ENCODE measurements at regions not wholly inside any gene's neighbourhood (a gene's known extent, or its start where the extent isn't known, plus 50 kb on each side); places are given as distances from the start of the nearest gene placed in this dataset.

GRCh38 chr13:26942184-26942583 is 181.6 kb upstream of the GPR12 start:
- no peak for ATAC-seq

DNA sequence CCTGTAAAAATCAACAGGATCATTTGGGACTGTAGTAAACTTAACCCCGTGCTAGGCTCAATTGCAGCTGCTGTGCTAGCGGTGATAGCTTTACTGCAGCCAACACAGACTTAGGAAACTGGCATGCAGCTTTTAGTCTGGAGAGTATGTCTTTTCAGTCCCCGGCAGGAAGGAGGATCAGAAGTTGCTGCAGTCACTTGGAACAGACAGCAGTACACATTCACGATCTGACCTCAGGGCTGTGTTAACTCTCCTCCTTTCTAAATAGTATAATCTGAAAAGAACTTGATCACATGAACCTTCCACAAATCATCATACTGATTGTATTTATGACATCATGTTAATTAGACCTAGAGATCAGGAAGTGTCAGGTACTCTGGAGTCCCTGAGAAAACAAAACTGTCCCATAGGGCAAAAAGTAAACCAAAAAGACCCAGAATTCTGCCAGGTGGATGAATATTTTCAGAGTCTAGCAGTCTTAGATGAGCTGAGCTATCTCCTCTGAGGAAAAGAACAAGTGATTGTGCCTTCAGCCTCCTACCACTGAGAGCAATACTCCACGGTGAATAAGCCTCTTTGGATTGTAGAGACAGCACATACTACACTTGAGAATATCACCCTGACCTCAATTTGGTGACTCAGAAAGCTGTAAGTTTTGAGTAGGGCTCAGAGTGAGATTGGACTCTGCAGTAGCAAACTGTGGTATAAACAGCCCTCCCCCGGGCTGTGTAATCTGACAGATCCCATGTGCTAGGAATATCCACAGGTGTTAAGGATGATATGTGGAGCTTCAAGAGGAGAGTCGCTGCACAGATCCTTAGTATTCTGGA is 181.0 kb upstream of the GPR12 start:
- DNase-seq (ENCODE audit: low spot score): no peak
- ATAC-seq: no peak

More at GRCh38 chr13:26942184-26942583, 181.6 kb upstream of the GPR12 start:
- no peak for DNase-seq (ENCODE audit: low spot score)

DNA sequence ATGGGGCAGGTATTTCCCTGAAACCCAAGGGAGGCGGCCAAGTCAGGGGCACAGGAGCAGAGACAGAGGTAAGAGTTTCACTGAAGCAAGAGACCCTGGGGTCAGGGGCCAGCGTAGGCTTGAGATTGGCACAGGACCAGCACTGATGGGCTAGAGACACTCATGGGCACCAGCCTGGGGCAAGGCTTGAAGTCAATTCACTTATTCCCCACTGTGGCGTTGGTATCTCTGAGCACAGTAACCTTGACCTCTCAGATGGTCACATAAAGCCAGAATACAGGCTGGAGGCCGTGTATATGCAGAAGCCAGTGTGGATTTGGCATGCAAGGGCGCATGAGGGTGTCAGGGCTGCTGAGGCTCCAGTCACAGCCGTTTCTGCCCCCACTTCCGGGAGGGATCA is 173.5 kb upstream of the GPR12 start:
- ATAC-seq (no peak), DNase-seq (ENCODE audit: low spot score) (no peak)

DNA sequence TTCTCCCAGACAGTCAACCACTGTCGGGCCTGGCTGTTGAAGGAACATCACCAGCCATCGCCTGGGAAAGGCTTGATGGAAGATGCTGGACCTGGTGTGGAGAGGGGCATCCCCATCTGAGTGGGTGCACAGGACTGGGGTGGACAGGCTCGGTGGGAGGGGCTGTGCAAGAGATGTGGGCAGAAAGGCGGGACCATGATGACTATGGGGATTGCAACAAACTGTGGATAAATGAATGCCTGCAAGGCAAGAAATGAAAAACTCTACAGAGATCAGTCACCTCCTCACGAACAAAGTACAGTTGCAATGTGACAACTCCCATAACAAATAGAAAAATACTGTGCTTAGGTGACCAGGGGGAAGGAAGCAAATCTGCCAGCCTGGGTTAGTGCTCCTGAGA is 171.9 kb upstream of the GPR12 start:
- DNase-seq (ENCODE audit: low spot score) (no peak), ATAC-seq (no peak)

DNA sequence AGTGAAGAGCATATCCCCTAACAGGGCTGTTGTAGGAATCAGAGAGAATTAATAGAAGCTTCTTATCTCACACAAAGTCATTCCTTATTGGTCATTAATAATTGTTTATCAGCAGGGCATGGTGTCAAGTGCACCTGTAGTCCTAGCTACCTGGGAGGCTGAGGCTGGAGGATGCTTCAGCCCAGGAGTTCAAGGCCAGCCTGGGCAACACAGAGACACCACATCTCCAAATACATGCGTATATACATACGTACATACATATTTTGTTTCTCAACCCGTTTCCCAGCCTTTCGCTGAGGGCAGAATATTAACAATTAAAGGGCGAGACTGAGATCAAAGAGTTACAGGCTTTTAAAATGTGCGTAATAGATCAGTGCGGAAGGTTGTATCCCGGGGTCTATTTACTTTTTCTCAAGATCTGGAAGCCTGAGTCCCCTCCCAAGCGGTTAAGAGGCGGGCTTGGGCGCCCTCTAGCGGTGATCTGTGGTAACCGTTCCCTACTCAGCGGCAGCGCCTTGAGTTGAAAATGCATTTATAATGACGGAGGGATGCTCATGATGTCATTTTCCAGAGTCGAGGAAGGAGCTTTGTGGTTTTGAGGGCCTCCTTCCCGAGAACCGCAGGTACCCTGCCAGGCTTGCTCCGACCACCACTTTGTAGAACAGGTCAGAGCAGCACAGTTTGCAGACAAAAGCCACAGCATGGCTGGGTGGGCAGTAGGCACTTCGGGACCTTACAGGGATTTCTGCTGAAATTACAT is 169.6 kb upstream of the GPR12 start:
- ATAC-seq: peak; percentile 94

GRCh38 chr13:26927511-26927910 is 166.9 kb upstream of the GPR12 start:
- ATAC-seq: no peak

More for the DNA sequence above, 169.6 kb upstream of the GPR12 start:
- peak; percentile 61 for DNase-seq (ENCODE audit: low spot score)

DNA sequence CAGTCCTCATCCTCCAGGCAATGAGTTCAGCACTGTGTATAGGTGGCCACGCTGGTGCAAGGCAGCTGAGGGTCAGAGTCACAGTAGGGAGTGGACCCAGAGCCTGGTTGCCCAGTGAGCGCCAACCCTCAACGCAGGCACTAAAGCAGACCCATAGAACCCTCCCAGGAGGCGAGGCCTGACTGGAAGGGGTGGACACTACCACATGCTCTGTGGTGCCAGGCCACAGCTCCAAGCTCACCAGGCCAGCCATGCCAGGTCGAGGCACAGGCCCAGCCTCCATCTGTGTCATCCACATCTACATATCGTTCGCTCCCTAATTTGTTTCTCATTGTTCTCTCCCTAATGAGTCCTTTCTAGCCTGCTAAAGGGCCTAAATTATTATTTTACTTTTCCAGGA is 165.8 kb upstream of the GPR12 start:
- DNase-seq (ENCODE audit: low spot score) (no peak), ATAC-seq (no peak)

More at GRCh38 chr13:26927511-26927910, 166.9 kb upstream of the GPR12 start:
- DNase-seq (ENCODE audit: low spot score): no peak

DNA sequence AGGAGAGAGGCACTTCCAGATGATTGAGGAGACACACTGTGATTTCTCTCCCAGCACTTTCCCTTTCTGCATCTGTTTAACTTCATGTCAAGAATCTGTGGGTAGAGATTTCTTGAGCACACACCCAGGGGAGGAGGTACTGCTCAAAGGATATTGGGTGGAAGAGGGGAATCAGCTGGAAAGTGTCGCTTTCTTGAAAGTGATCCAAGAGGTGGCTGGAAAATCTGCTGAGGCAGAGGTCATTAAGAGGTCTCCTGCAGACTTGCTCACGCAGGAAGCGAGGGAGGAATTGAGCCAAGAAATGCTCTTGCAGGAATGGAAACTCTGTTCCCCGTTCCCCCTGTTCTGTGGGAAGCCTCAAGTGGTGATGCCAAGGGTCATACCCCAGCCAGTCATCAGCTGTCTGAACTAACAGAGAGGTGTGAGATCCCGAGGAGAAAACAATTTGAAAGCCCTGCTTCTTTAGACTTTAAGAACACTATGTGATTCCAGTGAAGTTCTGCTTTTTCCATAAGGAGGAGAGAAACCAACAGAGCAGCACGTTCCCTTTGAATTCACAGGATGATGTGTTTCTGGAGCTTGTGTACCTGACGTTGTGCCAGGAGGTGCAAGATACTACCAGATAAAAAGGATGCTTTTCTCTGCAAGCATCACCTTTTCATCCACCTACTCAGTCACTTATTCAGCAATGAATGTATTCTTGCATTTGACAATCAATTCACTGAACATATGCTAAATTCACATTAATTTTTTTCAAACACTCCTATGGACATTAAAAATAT is 163.4 kb upstream of the GPR12 start:
- no peak for DNase-seq (ENCODE audit: low spot score)
- ATAC-seq: peak; percentile 24

- ATAC-seq (no peak), DNase-seq (ENCODE audit: low spot score) (no peak)
Measured at GRCh38 chr13:26921918-26922317, 161.3 kb upstream of the GPR12 start.

DNA sequence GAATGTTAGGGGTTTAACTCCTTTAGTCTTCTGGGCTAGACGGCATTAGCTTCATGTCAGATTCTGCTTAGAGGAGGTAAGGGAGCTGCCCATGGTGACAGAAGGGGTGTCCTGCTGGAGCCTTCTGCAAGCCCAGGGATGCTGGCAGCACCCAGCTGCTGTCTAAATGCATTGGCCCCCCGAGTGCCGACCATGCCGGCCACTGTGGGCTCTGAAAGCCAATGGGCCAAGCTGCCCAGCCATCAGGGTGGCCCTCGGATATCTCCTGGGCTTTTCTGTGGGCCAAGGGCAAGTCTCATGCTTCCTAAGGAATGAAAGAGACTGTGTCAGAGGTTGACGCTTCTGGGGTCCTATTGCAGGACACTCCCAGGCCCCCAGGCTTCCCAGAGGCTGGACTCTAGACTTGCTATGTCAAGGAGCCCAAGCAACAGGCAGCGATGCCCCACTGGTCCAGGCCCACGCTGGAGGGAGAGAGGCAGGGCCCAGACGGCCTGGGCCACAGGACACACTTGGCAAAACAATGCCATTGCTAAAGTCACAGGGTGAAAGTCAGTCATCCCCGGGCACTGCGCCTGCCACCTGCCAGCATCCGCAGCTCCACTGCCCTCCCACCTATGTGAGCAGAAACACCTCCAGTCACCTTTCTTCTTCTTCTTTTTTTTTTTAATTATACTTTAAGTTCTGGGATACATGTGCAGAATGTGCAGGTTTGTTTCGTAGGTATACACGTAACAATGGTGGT is 160.2 kb upstream of the GPR12 start:
- DNase-seq (ENCODE audit: low spot score) (no peak), ATAC-seq (no peak)

DNA sequence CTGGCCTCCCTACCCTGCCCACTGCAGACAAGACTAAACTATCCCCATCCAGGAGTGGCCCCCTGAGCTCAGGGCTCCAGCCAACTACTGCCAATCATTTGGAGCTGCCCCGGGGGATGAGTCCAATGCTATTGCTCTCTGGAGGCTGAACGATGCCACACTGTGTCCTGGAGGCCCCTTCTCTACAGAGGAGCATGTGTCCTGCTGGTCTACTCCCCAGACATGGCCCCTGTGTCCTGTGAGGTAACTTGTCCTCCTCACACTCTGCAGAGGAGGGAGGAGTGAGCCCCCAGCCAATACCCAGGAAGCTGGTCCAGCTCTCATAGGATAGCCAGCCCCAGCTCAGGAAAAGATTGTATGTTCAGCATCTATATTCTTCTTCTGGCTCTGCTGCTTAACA is 159.1 kb upstream of the GPR12 start:
- ATAC-seq (no peak), DNase-seq (ENCODE audit: low spot score) (no peak)

- DNase-seq (ENCODE audit: low spot score): no peak
- no peak for ATAC-seq
Measured at GRCh38 chr13:26919311-26919710, 158.7 kb upstream of the GPR12 start.

- DNase-seq (ENCODE audit: low spot score): no peak
- ATAC-seq: no peak
Measured at GRCh38 chr13:26914624-26915023, 154.0 kb upstream of the GPR12 start.

GRCh38 chr13:26914148-26914547 is 153.6 kb upstream of the GPR12 start:
- ATAC-seq (no peak), DNase-seq (ENCODE audit: low spot score) (no peak)

DNA sequence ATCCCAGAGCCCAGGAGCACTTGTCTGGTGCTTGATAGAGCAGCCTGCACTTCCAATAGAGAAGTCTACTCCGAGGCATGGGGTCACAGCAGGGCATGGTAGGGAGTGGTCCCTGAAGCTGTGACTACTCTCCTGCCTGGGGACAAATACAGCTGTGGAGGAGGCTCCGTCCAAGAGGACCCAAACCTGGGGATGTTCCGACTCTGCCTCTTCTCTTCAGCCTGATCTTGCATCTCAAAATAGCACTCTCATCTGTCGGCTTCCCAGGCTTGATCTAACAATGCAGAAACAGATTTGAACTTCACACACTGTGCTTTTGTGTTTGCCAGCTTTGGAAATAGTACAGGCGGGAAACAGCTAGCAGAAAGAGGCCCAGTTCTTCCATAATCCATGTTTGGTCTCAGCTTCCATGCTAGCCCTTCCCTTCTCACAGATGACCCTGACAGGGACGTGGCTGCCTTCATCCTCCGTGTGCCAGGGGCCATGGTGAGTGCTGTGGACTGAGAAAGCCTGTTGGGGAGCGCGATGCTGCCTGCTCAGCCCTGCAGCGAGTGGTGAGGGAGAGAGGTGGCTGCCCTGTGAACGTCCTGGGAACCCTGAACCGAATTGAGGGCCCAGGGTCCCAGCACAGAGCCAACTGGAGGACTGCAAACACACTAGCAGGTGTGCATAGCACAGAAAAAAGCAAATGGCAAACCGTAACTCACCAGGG is 150.3 kb upstream of the GPR12 start:
- DNase-seq (ENCODE audit: low spot score) (no peak), ATAC-seq (no peak)

- ATAC-seq (no peak), DNase-seq (ENCODE audit: low spot score) (no peak)
Measured at GRCh38 chr13:26909477-26909876, 148.9 kb upstream of the GPR12 start.

GRCh38 chr13:26908126-26908525 is 147.5 kb upstream of the GPR12 start:
- no peak for DNase-seq (ENCODE audit: low spot score)
- no peak for ATAC-seq

DNA sequence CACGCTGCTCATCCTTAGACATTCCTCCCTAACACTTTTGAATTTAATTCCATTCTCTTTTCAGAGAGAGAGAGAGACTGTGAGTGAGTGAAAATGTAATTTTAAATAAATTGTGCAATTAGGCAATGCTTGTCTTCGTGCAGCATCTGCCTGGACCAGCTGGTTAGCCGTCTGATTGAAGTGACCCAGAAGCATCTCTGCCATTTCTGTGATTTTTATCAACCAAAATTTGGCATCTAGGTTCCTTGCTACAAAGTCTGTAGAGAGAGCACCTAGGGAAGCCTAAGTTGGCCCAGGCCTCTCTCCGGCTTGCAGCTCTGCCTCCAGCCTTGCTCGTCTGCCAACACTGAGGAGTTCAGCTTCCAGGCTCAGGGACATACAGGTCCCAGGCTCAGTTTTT is 138.6 kb upstream of the GPR12 start:
- no peak for ATAC-seq
- DNase-seq (ENCODE audit: low spot score): no peak

DNA sequence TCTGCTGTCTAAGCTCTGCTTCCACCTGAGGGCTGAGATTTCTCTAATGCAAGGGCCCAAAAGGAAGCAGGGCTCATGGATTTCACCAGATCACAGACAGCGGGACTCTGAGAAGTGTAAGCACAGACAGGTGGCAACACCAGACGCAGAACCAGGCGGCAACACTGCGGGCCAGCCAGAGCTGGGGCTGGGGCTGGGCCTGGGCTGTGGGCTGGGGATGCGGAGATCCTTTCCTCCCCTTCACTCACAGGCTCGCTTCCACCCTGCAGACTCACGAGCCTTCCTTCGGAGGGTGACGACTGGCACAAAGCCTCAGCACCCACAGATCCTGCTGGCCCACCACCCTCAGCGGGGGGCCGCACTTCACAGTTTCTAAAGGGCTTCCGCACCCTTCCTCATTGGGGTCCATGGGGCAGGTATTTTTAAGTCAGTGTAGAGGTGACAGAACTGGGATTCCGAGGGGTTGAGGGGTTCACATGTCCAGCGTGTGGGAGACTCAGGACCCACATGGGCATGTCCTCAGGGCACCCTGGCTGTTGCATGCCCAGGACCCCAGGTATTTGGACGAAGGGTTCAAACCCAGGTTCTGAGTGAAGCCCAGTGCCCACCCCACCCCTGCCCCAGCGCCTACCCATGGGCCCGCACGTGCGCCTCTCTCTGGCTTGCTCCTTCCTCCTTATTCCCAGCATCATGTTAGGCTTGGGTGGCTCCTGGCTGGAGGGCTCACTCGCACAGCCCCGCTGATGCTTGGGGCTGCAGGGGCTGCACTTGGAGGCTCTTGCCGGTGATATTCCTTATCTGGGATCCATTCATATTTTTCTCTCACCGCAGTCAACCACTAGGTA is 137.3 kb upstream of the GPR12 start:
- DNase-seq (ENCODE audit: low spot score): no peak
- ATAC-seq: no peak
